Panc1 (cell line): ENCODE measurements at regions not wholly inside any gene's neighbourhood (a gene's known extent, or its start where the extent isn't known, plus 50 kb on each side); places are given as distances from the start of the nearest gene placed in this dataset.

Experiments
- ATAC-seq: fragments of 200-7000 bp; cut with Tn5 transposase; 2 replicates; pipeline ENCODE4 v1.9.1; 2020; ENCODE audit warnings: mild to moderate bottlenecking, moderate library complexity
- BruUV-seq: library from RNA; stranded (reverse); fragments of 400-500 nt; replicated peaks from 2 replicates; lab custom pipeline; 2021; lab: Mats Ljungman, UMichigan
- CTCF ChIA-PET: fragments of 300-600 bp; sonication (Branson Sonifier 250); formaldehyde crosslinking; loops from one replicate; lab custom pipeline; 2022; ENCODE audit warnings: antibody characterized with exemption; lab: Charles Lee
- POLR2A ChIA-PET: fragments of 300-600 bp; sonication (Branson Sonifier 250); formaldehyde crosslinking; loops from one replicate; lab custom pipeline; 2022; ENCODE audit warnings: antibody characterized with exemption; lab: Charles Lee
- DNase-seq: peaks from one replicate; pipeline ENCODE4 v3.0.0-alpha.2; 2010; ENCODE audit warnings: low read depth, low spot score
- H3K27ac ChIP-seq: 2 replicates; pipeline ENCODE4 v1.5.1; 2011; ENCODE audit warnings: mild to moderate bottlenecking, low read length, inconsistent platforms
- H3K27me3 ChIP-seq: fragments of 200-500 bp; sonication (Bioruptor generic); 2 replicates; pipeline ENCODE4 v1.6.0; 2014; ENCODE audit warnings: low read length, inconsistent platforms; ENCODE audit not compliant: control insufficient read depth, insufficient read depth
- H3K36me3 ChIP-seq: fragments of 200-500 bp; sonication (Bioruptor generic); 2 replicates; pipeline ENCODE4 v1.5.1; 2014; ENCODE audit warnings: inconsistent platforms, mild to moderate bottlenecking, low read length, moderate library complexity; ENCODE audit not compliant: control insufficient read depth, insufficient read depth
- H3K4me1 ChIP-seq: 2 replicates; pipeline ENCODE4 v1.5.1; 2011; ENCODE audit warnings: inconsistent platforms, mild to moderate bottlenecking, low read length, moderate library complexity; ENCODE audit not compliant: control insufficient read depth, insufficient read depth
- H3K4me3 ChIP-seq, 2 experiments: 2 replicates each; pipeline ENCODE4 v1.5.1; 2011 to 2012; ENCODE audit warnings: low read depth in 2 of 2, low read length in 2 of 2, mild to moderate bottlenecking in 2 of 2, inconsistent platforms in 1 of 2, moderate library complexity in 1 of 2
- H3K9me3 ChIP-seq: fragments of 200-500 bp; sonication (Bioruptor generic); 2 replicates; pipeline ENCODE4 v1.5.1; 2014; ENCODE audit warnings: low read depth, mild to moderate bottlenecking, inconsistent platforms, low read length, moderate library complexity; ENCODE audit not compliant: control insufficient read depth, insufficient read depth
- POLR2AphosphoS5 ChIP-seq: IDR thresholded peaks from 2 replicates; pipeline ENCODE4 v1.6.1; 2012; ENCODE audit warnings: mild to moderate bottlenecking, low read depth, low read length, moderate library complexity
- REST ChIP-seq, 2 experiments: IDR thresholded peaks; 2 replicates each; pipeline ENCODE4 v1.6.1; 2011 to 2012; ENCODE audit warnings: low read depth in 2 of 2, control low read depth in 1 of 2, low read length in 1 of 2, mild to moderate bottlenecking in 1 of 2, moderate library complexity in 1 of 2; ENCODE audit not compliant: insufficient read depth in 1 of 2
- SIN3A ChIP-seq: IDR thresholded peaks from 2 replicates; pipeline ENCODE4 v1.6.1; 2012; ENCODE audit warnings: low read depth, mild to moderate bottlenecking, low read length, moderate library complexity, borderline replicate concordance; ENCODE audit not compliant: insufficient read depth
- TCF7L2 ChIP-seq: IDR thresholded peaks from 2 replicates; pipeline ENCODE4 v1.6.1; 2011; ENCODE audit warnings: mild to moderate bottlenecking, low read depth, low read length, inconsistent platforms
- in situ Hi-C: cut with HindIII; loops from 2 replicates; pipeline ENCODE4 v1.10.0; 2016; ENCODE audit warnings: low sequenced_read_pairs, low pct_unique_long_range_greater_than_20kb
- intact Hi-C: fragments of 100-400 bp; cut with micrococcal nuclease; formaldehyde crosslinking; loops from one replicate; pipeline ENCODE4 v1.10.0; 2022; ENCODE audit not compliant: unreplicated experiment
- TF ChIP-seq, protein P1 (sequence below): fragments of 450-650 bp; IDR thresholded peaks from 2 replicates; pipeline ENCODE4 v1.5.1; 2017; ENCODE audit warnings: mild to moderate bottlenecking

DNA sequence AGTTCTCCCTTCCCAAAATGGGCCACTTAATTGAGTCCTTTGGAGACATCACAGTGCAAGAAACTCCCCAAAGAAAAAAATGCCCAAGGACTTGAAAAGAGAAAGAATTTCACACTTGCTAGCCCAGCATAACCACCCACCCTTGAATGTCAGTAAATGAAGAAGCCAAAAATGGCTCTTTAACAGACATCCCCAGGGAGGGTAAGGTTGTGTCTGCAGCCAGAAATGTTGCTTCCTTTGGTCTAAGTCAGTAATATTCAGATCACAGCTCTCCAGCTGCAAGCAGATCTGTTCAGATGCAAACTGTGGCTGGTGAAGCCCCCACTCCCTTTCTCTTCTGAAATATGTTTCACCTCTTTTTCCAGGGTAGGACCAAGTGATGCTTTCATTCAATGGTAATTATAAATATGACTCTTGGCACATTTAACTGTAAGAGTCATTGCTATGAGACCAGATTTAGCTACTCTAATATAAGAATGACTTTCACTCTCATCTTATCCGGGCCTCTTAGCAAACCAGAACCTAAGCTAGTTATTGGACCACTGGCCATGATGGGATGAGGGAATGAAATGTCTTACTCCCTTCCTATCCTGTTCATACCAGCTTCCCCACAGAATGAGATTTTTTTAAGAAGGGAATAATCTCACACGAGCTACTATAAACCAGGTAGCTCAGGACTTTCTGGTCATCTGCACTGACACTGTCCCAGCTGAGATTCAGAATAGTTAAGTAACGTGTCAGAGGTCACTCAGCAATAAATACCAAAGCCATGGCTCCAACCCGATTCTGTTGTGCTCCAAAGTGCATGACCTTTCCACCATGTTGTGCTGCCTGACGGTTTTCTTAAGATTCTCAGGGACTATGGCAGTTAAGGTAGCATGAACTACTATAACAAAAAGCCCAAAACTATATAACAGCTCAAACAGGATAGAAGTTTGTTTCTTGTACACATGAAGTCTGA is 234.1 kb downstream of the FOXO1 start:
- ATAC-seq (no peak), DNase-seq (no peak)
- BruUV-seq: no TSS peak
- POLR2A ChIA-PET: no interaction called here
- in situ Hi-C loops (no loop called here), intact Hi-C loops (no loop called here)
- H3K27me3 ChIP-seq: no peaks in the 10 kb centered on the region
- CTCF ChIA-PET: no interaction called here
- H3K4me1 ChIP-seq: no peaks in the 10 kb centered on the region
- H3K4me3 ChIP-seq: no peak overlapping the region
- TF ChIP-seq, protein P1, sequence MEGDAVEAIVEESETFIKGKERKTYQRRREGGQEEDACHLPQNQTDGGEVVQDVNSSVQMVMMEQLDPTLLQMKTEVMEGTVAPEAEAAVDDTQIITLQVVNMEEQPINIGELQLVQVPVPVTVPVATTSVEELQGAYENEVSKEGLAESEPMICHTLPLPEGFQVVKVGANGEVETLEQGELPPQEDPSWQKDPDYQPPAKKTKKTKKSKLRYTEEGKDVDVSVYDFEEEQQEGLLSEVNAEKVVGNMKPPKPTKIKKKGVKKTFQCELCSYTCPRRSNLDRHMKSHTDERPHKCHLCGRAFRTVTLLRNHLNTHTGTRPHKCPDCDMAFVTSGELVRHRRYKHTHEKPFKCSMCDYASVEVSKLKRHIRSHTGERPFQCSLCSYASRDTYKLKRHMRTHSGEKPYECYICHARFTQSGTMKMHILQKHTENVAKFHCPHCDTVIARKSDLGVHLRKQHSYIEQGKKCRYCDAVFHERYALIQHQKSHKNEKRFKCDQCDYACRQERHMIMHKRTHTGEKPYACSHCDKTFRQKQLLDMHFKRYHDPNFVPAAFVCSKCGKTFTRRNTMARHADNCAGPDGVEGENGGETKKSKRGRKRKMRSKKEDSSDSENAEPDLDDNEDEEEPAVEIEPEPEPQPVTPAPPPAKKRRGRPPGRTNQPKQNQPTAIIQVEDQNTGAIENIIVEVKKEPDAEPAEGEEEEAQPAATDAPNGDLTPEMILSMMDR: no peak
- no peak for TF ChIP-seq TCF7L2
- H3K9me3 ChIP-seq: no peaks in the 10 kb centered on the region
- H3K27ac ChIP-seq: no peak overlapping the region
- H3K36me3 ChIP-seq: no peaks in the 10 kb centered on the region

DNA sequence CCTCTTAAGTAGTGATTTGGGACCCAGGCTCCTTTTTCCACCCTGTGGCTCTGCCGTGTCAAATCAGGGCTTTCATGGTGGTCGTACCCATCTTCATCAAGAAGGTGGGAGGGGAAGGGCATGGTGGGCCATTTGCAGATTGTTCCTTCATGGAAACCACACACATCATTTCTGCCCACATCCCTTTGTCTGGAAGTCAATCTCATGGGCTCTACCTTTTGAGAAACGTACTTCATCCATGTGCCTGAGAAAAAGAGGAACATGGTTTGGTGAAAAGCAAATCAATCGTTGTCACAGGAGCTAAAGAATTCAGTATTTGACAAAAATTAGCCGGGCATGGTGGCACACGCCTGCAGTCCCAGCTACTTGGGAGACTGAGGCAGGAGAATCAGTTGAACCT is 233.4 kb downstream of the FOXO1 start:
- H3K4me3 ChIP-seq: no peak overlapping the region
- no peaks in the 10 kb centered on the region for H3K27me3 ChIP-seq
- DNase-seq (no peak), ATAC-seq (no peak)
- TF ChIP-seq, protein P1: no peak
- TF ChIP-seq SIN3A (no peak), REST (IDR thresholded peaks at IDR 0.05; ENCODE audit: insufficient read depth in 1 of 2, low read depth in 2 of 2, low read length in 1 of 2) (no peak), POLR2AphosphoS5 (no peak), TCF7L2 (no peak)
- H3K36me3 ChIP-seq: no peaks in the 10 kb centered on the region
- CTCF ChIA-PET: no interaction called here
- POLR2A ChIA-PET: no interaction called here
- no peak overlapping the region for H3K27ac ChIP-seq
- intact Hi-C loops (no loop called here), in situ Hi-C loops (no loop called here)
- H3K9me3 ChIP-seq: no peaks in the 10 kb centered on the region
- BruUV-seq: no TSS peak
- no peaks in the 10 kb centered on the region for H3K4me1 ChIP-seq
